GM12878 (cell line): ENCODE measurements at regions not wholly inside any gene's neighbourhood (a gene's known extent, or its start where the extent isn't known, plus 50 kb on each side); places are given as distances from the start of the nearest gene placed in this dataset.

Experiments used
- ATAC-seq: fragments of 200-7000 bp; cut with Tn5 transposase; 3 replicates; pipeline ENCODE4 v1.9.1; 2020; ENCODE audit warnings: mild to moderate bottlenecking, moderate library complexity
- BruUV-seq: library from RNA; stranded (reverse); fragments of 400-500 nt; replicated peaks from 2 replicates; lab custom pipeline; 2021; lab: Mats Ljungman, UMichigan
- CTCF ChIA-PET: fragments of 300-600 bp; sonication (Branson Sonifier 250); formaldehyde crosslinking; extraction: SDS; loops from one replicate; lab custom pipeline; 2021; ENCODE audit warnings: inconsistent platforms; lab: Yijun Ruan, JAX
- POLR2A ChIA-PET: fragments of 350-600 bp; formaldehyde crosslinking; extraction: SDS; loops from one replicate; lab custom pipeline; 2021; ENCODE audit warnings: inconsistent platforms; lab: Charles Lee
- RAD21 ChIA-PET: fragments of 300-600 bp; sonication (Branson Sonifier 250); formaldehyde crosslinking; loops from one replicate; lab custom pipeline; 2023; ENCODE audit warnings: antibody characterized with exemption; ENCODE audit not compliant: unreplicated experiment; lab: Charles Lee
- SMC1A ChIA-PET: fragments of 300-600 bp; sonication (Branson Sonifier 250); formaldehyde crosslinking; loops from one replicate; lab custom pipeline; 2023; ENCODE audit not compliant: unreplicated experiment, uncharacterized antibody; lab: Charles Lee
- DNase-seq: peaks from one replicate; pipeline ENCODE4 v3.0.0-alpha.2; 2011; ENCODE audit warnings: low read depth, low spot score
- FAIRE-seq: peaks from 3 replicates; lab custom pipeline; 2011; peaks lifted over from hg19 to GRCh38; lab: Jason Lieb, UNC
- H2AFZ ChIP-seq: 2 replicates; pipeline ENCODE4 v1.6.0; 2011; ENCODE audit warnings: low read depth, low read length, control low read depth; ENCODE audit not compliant: control insufficient read depth
- H3K27ac ChIP-seq: 2 replicates; pipeline ENCODE4 v1.5.1; 2011; ENCODE audit warnings: control low read depth; ENCODE audit not compliant: control insufficient read depth, insufficient read depth
- H3K27me3 ChIP-seq, 2 experiments: replicated peaks in 1 of 2; 2 replicates each; pipeline versions ENCODE4 v1.6.0 to v1.6.1; 2011; ENCODE audit warnings: low read length in 1 of 2; ENCODE audit not compliant: control insufficient read depth in 2 of 2, insufficient read depth in 2 of 2
- H3K36me3 ChIP-seq, 2 experiments: 2 replicates each; pipeline ENCODE4 v1.5.1; 2011; ENCODE audit warnings: low read length in 1 of 2; ENCODE audit not compliant: control insufficient read depth in 2 of 2, insufficient read depth in 2 of 2
- H3K4me1 ChIP-seq: 2 replicates; pipeline ENCODE4 v1.6.1; 2011; ENCODE audit warnings: mild to moderate bottlenecking, low read length, moderate library complexity, mixed read lengths; ENCODE audit not compliant: control insufficient read depth, insufficient read depth
- H3K4me2 ChIP-seq: 2 replicates; pipeline ENCODE4 v1.6.0; 2011; ENCODE audit warnings: control low read depth; ENCODE audit not compliant: control insufficient read depth, insufficient read depth
- H3K4me3 ChIP-seq: fragments of 200-600 bp; sonication (generic); 2 replicates; pipeline ENCODE4 v1.5.1; 2016
- H3K79me2 ChIP-seq: 2 replicates; pipeline ENCODE4 v1.6.0; 2011; ENCODE audit warnings: low read length; ENCODE audit not compliant: control insufficient read depth, insufficient read depth
- H3K9ac ChIP-seq: 2 replicates; pipeline ENCODE4 v1.8.0; 2011; ENCODE audit warnings: low read length, control low read depth, mixed read lengths; ENCODE audit not compliant: control insufficient read depth, insufficient read depth
- H3K9me3 ChIP-seq: replicated peaks from 3 replicates; pipeline ENCODE4 v1.5.1; 2011; ENCODE audit warnings: mild to moderate bottlenecking, low read length; ENCODE audit not compliant: control insufficient read depth, insufficient read depth
- H4K20me1 ChIP-seq: 2 replicates; pipeline ENCODE4 v1.6.0; 2011; ENCODE audit not compliant: control insufficient read depth, insufficient read depth
- SRF ChIP-seq, 2 experiments: IDR thresholded peaks; 2 replicates each; pipeline ENCODE4 v1.6.1; 2011; ENCODE audit warnings: low read depth in 2 of 2, low read length in 2 of 2, mild to moderate bottlenecking in 1 of 2, moderate library complexity in 1 of 2
- ZBTB4 ChIP-seq: fragments of 450-650 bp; formaldehyde crosslinking; IDR thresholded peaks from 2 replicates; pipeline ENCODE4 v1.4.0; 2022; ENCODE audit warnings: mild to moderate bottlenecking, moderate library complexity
- WGBS: methylation state at CpG from one replicate; pipeline ENCODE4 v1.1.6; 2016; ENCODE audit warnings: low lambda C conversion rate; ENCODE audit not compliant: insufficient replicate concordance, insufficient coverage; ENCODE audit errors: missing lambda C conversion rate; 5-methylcytosine and 5-hydroxymethylcytosine counted together
- in situ Hi-C: fragments of 300-500 bp; cut with MboI; formaldehyde crosslinking; loops from 9 replicates; pipeline ENCODE4 v1.14.3; 2018; ENCODE audit warnings: mixed read lengths
- intact Hi-C: fragments of 100-400 bp; cut with micrococcal nuclease; formaldehyde crosslinking; loops from one replicate; pipeline ENCODE4 v1.14.2; 2022; ENCODE audit not compliant: unreplicated experiment

DNA sequence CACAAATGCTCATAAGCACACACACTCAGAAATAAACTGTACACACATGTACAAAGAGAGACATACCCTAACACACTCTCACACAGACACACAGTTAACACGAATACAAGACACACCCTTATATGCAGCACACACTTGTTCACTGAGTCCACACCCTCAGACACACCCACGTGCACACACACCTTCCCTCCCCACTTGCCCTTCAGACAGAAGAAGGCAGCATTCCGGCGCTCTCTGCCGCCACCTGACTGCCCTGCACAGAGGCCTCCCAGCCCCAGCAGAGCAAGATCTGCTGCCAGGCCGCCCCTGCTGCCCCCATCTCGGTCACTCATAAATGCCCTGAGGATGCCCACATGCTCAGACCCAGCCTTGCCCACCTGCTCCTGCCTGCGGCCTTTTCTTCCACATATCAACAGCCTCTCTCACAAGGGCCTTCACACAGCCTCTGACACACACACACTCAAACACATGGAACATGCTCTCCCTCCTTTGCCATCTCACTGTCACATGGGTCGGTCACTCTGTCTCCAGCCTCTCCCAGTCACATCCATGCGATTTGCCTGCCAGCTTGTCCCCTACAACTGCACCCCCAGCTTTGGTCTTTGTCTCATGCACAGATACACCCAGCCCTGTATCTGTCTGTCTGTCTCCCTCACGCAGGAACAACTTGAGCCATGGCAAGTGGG lies 71.1 kb downstream of the EPHB3 start:
- in situ Hi-C loops (no loop called here), intact Hi-C loops (no loop called here)
- H4K20me1 ChIP-seq: no peaks in the 10 kb centered on the region
- no peak overlapping the region for H3K9ac ChIP-seq
- no peak overlapping the region for H3K4me3 ChIP-seq
- no peaks in the 10 kb centered on the region for H3K9me3 ChIP-seq
- CTCF ChIA-PET: no interaction called here
- DNase-seq: no peak
- H2AFZ ChIP-seq: no peak overlapping the region
- POLR2A ChIA-PET: no interaction called here
- H3K36me3 ChIP-seq: no peaks in the 10 kb centered on the region
- H3K27ac ChIP-seq: no peak overlapping the region
- H3K27me3 ChIP-seq: peaks cover 3 to 7% of the 10 kb centered on the region in 2 experiments; a peak in 3 of 4 replicates
- TF ChIP-seq SRF (IDR thresholded peaks at IDR 0.05; ENCODE audit: low read depth in 2 of 2, low read length in 2 of 2): no peak
- no peak for TF ChIP-seq ZBTB4 (CRISPR knock-in tag)
- TF ChIP-seq, all 136 proteins: peak for 0
- H3K79me2 ChIP-seq: no peaks in the 10 kb centered on the region
- WGBS: 18% methylated on average over 11 of the region's 11 CpGs
- no TSS peak for BruUV-seq
- H3K4me2 ChIP-seq: no peak overlapping the region
- RAD21 ChIA-PET: no interaction called here
- H3K4me1 ChIP-seq: no peaks in the 10 kb centered on the region
- SMC1A ChIA-PET: no interaction called here
- ATAC-seq (no peak), FAIRE-seq (no peak)
